ENCODE measurements at regions not wholly inside any gene's neighbourhood (a gene's known extent, or its start where the extent isn't known, plus 50 kb on each side); places are given as distances from the start of the nearest gene placed in this dataset.

GRCh38 chr6:66985816-66986215 is 1278.8 kb upstream of the EYS start:
- DNase-seq (ENCODE audit: low read depth in 2 of 2), result no peak

GRCh38 chr6:66970373-66970772 is 1263.3 kb upstream of the EYS start:
- DNase-seq (ENCODE audit: low read depth in 2 of 2), result no peak

- no peak for DNase-seq (ENCODE audit: low read depth in 2 of 2)
Observed at GRCh38 chr6:66965227-66965626, 1258.2 kb upstream of the EYS start.

GRCh38 chr6:66964216-66964615 is 1257.2 kb upstream of the EYS start:
- no peak for DNase-seq (ENCODE audit: low read depth in 2 of 2)

- no peak for DNase-seq (ENCODE audit: low read depth in 2 of 2)
Observed at GRCh38 chr6:66962082-66962481, 1255.1 kb upstream of the EYS start.

- no peak for DNase-seq (ENCODE audit: low read depth in 2 of 2)
Observed at GRCh38 chr6:66961191-66961590, 1254.2 kb upstream of the EYS start.

- DNase-seq (ENCODE audit: low read depth in 2 of 2), result no peak
Observed at GRCh38 chr6:66949191-66949661, 1242.2 kb upstream of the EYS start.

- DNase-seq (ENCODE audit: low read depth in 2 of 2), result no peak
Observed at GRCh38 chr6:66948106-66948505, 1241.1 kb upstream of the EYS start.

GRCh38 chr6:66940003-66940402 is 1233.0 kb upstream of the EYS start:
- no peak for DNase-seq (ENCODE audit: low read depth in 2 of 2)

GRCh38 chr6:66937180-66937579 is 1230.2 kb upstream of the EYS start:
- DNase-seq (ENCODE audit: low read depth in 2 of 2), result no peak

GRCh38 chr6:66935612-66936011 is 1228.6 kb upstream of the EYS start:
- no peak for DNase-seq (ENCODE audit: low read depth in 2 of 2)

GRCh38 chr6:66931787-66932186 is 1224.8 kb upstream of the EYS start:
- DNase-seq (ENCODE audit: low read depth in 2 of 2), result no peak

GRCh38 chr6:66930559-66931290 is 1223.7 kb upstream of the EYS start:
- DNase-seq (ENCODE audit: low read depth in 2 of 2), result peak in 1 of 2 donors; percentile 14

GRCh38 chr6:66926060-66926459 is 1219.0 kb upstream of the EYS start:
- DNase-seq (ENCODE audit: low read depth in 2 of 2), result peak in 1 of 2 donors; percentile 49

GRCh38 chr6:66913657-66914056 is 1206.6 kb upstream of the EYS start:
- DNase-seq (ENCODE audit: low read depth in 2 of 2), result no peak

- DNase-seq (ENCODE audit: low read depth in 2 of 2), result no peak
Observed at GRCh38 chr6:66902457-66902856, 1195.4 kb upstream of the EYS start.

- no peak for DNase-seq (ENCODE audit: low read depth in 2 of 2)
Observed at GRCh38 chr6:66900133-66901083, 1193.4 kb upstream of the EYS start.

- no peak for DNase-seq (ENCODE audit: low read depth in 2 of 2)
Observed at GRCh38 chr6:66897576-66897975, 1190.5 kb upstream of the EYS start.

GRCh38 chr6:66896415-66896814 is 1189.4 kb upstream of the EYS start:
- DNase-seq (ENCODE audit: low read depth in 2 of 2), result no peak

GRCh38 chr6:66883453-66883852 is 1176.4 kb upstream of the EYS start:
- DNase-seq (ENCODE audit: low read depth in 2 of 2), result no peak

GRCh38 chr6:66866801-66867200 is 1159.8 kb upstream of the EYS start:
- DNase-seq (ENCODE audit: low read depth in 2 of 2), result no peak

GRCh38 chr6:66865771-66866170 is 1158.7 kb upstream of the EYS start:
- no peak for DNase-seq (ENCODE audit: low read depth in 2 of 2)

Measured in lung microvascular endothelial cell (primary cell).